MM.1S (cell line): ENCODE measurements at regions not wholly inside any gene's neighbourhood (a gene's known extent, or its start where the extent isn't known, plus 50 kb on each side); places are given as distances from the start of the nearest gene placed in this dataset.

Source experiments
- DNase-seq: peaks from one replicate; pipeline ENCODE4 v3.0.0-alpha.2; 2015
- H2AFZ ChIP-seq: fragments of 300-600 bp; sonication (generic); 2 replicates; pipeline ENCODE4 v1.6.0; 2016; ENCODE audit warnings: antibody characterized with exemption, low read length
- H3F3A ChIP-seq: fragments of 300-600 bp; sonication (generic); 2 replicates; pipeline ENCODE4 v1.6.1; 2016; ENCODE audit warnings: mild to moderate bottlenecking, antibody characterized with exemption, low read length, moderate library complexity, mixed read lengths; ENCODE audit not compliant: insufficient read depth
- H3K27ac ChIP-seq: fragments of 300-600 bp; sonication (generic); 2 replicates; pipeline ENCODE4 v1.5.1; 2016; ENCODE audit warnings: mild to moderate bottlenecking, low read length
- H3K27me3 ChIP-seq: fragments of 300-600 bp; sonication (generic); replicated peaks from 2 replicates; pipeline ENCODE4 v1.6.0; 2016; ENCODE audit warnings: low read length; ENCODE audit not compliant: insufficient read depth
- H3K36me3 ChIP-seq: fragments of 300-600 bp; sonication (generic); replicated peaks from 2 replicates; pipeline ENCODE4 v1.6.1; 2016; ENCODE audit warnings: mild to moderate bottlenecking, low read length, mixed read lengths; ENCODE audit not compliant: insufficient read depth
- H3K4me1 ChIP-seq: fragments of 300-600 bp; sonication (generic); 2 replicates; pipeline ENCODE4 v1.6.1; 2016; ENCODE audit warnings: low read length, mixed read lengths
- H3K4me2 ChIP-seq: fragments of 300-600 bp; sonication (generic); 2 replicates; pipeline ENCODE4 v1.6.0; 2016; ENCODE audit warnings: low read depth, low read length
- H3K4me3 ChIP-seq: fragments of 300-600 bp; sonication (generic); 2 replicates; pipeline ENCODE4 v1.5.1; 2016; ENCODE audit warnings: low read length, mixed read lengths
- H3K79me2 ChIP-seq: fragments of 300-600 bp; sonication (generic); 2 replicates; pipeline ENCODE4 v1.6.1; 2016; ENCODE audit warnings: mixed run types, low read length, mixed read lengths
- H3K9ac ChIP-seq: fragments of 300-600 bp; sonication (generic); 2 replicates; pipeline ENCODE4 v1.6.1; 2016; ENCODE audit warnings: low read length, mixed read lengths
- H3K9me2 ChIP-seq: fragments of 300-600 bp; sonication (generic); replicated peaks from 2 replicates; pipeline ENCODE4 v1.6.1; 2016; ENCODE audit warnings: mild to moderate bottlenecking, low read length, mixed read lengths; ENCODE audit not compliant: insufficient read depth
- H3K9me3 ChIP-seq: fragments of 300-600 bp; sonication (generic); replicated peaks from 2 replicates; pipeline ENCODE4 v1.6.1; 2016; ENCODE audit warnings: mild to moderate bottlenecking, low read length, mixed read lengths; ENCODE audit not compliant: insufficient read depth
- H4K20me1 ChIP-seq: fragments of 300-600 bp; sonication (generic); 2 replicates; pipeline ENCODE4 v1.6.1; 2016; ENCODE audit warnings: mild to moderate bottlenecking, low read length, moderate library complexity, mixed read lengths; ENCODE audit not compliant: insufficient read depth
- EZH2 ChIP-seq: fragments of 300-600 bp; sonication (generic); optimal IDR thresholded peaks from 2 replicates; pipeline ENCODE3; 2017; ENCODE audit warnings: low read depth, mild to moderate bottlenecking, antibody characterized with exemption, low read length, mixed read lengths
- EZH2phosphoT487 ChIP-seq: fragments of 300-600 bp; sonication (generic); IDR thresholded peaks from 2 replicates; pipeline ENCODE4 v1.6.1; 2018; ENCODE audit warnings: antibody characterized with exemption, low read length
- TF ChIP-seq, protein P1 (sequence below): fragments of 300-600 bp; sonication (generic); IDR thresholded peaks from 2 replicates; pipeline ENCODE4 v1.5.1; 2016; ENCODE audit warnings: antibody characterized with exemption, low read length, mixed read lengths

DNA sequence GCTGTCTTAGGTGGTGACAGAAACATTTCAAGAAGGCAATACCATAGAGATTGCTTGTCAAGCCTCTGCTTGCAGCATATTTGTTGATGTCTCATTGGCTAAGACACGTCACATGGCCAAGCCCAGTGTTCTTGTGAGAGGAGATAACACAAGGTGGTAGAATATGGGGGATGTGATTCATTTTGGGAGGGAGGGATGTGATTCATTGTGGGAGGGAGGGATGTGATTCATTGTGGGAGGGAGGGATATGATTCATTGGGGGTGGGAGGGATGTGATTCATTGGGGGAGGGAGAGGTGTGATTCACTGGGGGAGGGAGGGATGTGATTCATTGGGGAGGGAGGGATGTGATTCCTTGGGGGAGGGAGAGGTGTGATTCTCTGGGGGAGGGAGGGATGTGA is 470.5 kb upstream of the SALL1 start:
- Histone ChIP-seq H3K4me3 (no peak overlapping the region), H3F3A (no peaks in the 10 kb centered on the region), H3K4me1 (no peaks in the 10 kb centered on the region), H3K4me2 (no peak overlapping the region), H3K27me3 (no peaks in the 10 kb centered on the region), H3K9ac (no peak overlapping the region), H2AFZ (no peak overlapping the region), H3K36me3 (no peaks in the 10 kb centered on the region), H4K20me1 (no peaks in the 10 kb centered on the region), H3K9me2 (no peaks in the 10 kb centered on the region), H3K79me2 (no peaks in the 10 kb centered on the region), H3K9me3 (no peaks in the 10 kb centered on the region), H3K27ac (no peak overlapping the region)
- DNase-seq = no peak
- TF ChIP-seq, protein P1, sequence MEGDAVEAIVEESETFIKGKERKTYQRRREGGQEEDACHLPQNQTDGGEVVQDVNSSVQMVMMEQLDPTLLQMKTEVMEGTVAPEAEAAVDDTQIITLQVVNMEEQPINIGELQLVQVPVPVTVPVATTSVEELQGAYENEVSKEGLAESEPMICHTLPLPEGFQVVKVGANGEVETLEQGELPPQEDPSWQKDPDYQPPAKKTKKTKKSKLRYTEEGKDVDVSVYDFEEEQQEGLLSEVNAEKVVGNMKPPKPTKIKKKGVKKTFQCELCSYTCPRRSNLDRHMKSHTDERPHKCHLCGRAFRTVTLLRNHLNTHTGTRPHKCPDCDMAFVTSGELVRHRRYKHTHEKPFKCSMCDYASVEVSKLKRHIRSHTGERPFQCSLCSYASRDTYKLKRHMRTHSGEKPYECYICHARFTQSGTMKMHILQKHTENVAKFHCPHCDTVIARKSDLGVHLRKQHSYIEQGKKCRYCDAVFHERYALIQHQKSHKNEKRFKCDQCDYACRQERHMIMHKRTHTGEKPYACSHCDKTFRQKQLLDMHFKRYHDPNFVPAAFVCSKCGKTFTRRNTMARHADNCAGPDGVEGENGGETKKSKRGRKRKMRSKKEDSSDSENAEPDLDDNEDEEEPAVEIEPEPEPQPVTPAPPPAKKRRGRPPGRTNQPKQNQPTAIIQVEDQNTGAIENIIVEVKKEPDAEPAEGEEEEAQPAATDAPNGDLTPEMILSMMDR = no peak
- TF ChIP-seq EZH2 (no peak), EZH2phosphoT487 (no peak)

DNA sequence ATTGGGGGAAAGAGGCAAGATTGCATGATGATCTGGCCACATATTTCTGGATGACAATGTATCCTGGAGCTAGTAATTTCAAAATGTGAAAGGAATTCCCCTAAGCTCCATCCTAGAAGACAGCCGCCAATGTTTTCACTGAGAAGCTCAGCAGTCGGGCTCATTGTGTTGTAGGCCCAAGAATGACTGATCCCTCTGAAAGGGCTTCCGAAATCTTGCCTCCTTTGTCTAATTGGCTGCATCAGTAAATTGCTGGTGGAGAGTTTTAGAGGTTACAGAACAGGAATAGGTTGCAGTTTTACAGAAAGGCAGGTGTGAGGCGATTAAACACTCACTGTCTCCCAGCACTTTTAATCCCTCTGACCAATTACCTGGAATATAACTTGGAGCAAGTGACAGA is 464.1 kb upstream of the SALL1 start:
- H3K4me3 ChIP-seq = no peak overlapping the region
- no peak overlapping the region for H2AFZ ChIP-seq
- TF ChIP-seq, protein P1 = no peak
- no peak for TF ChIP-seq EZH2
- TF ChIP-seq EZH2phosphoT487 = no peak
- no peaks in the 10 kb centered on the region for H3K79me2 ChIP-seq
- no peaks in the 10 kb centered on the region for H3K9me3 ChIP-seq
- no peak overlapping the region for H3K4me2 ChIP-seq
- no peaks in the 10 kb centered on the region for H3K27me3 ChIP-seq
- no peaks in the 10 kb centered on the region for H3K4me1 ChIP-seq
- no peaks in the 10 kb centered on the region for H3K9me2 ChIP-seq
- no peak overlapping the region for H3K27ac ChIP-seq
- no peaks in the 10 kb centered on the region for H3K36me3 ChIP-seq
- DNase-seq = no peak
- no peak overlapping the region for H3K9ac ChIP-seq
- H4K20me1 ChIP-seq = no peaks in the 10 kb centered on the region
- H3F3A ChIP-seq = no peaks in the 10 kb centered on the region

DNA sequence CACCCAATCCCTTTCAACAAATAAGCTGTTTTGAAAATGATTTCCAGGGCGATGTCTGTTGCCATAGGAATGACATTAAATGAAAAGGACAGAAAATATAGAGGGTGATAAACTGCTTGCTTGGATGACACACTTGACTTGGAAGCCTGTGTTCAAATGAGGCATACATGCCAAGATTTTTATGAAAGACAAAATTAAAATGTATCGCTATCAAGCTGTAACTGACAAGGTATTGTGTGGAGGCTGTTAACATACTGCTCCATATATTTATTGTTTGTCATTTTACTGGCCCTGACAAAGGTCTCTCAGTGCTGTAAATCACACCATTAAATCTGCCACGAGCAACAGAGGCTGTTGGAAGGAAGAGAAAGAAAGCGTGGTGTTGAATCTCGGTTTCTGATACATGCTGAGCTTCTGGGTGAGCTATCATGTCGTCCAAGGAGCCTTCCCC is 456.2 kb upstream of the SALL1 start:
- Histone ChIP-seq H3F3A (no peaks in the 10 kb centered on the region), H2AFZ (no peak overlapping the region), H3K9ac (no peak overlapping the region), H3K9me3 (no peaks in the 10 kb centered on the region), H3K79me2 (no peaks in the 10 kb centered on the region), H4K20me1 (no peaks in the 10 kb centered on the region), H3K4me2 (no peak overlapping the region), H3K4me3 (no peak overlapping the region), H3K27me3 (no peaks in the 10 kb centered on the region), H3K9me2 (no peaks in the 10 kb centered on the region), H3K4me1 (no peaks in the 10 kb centered on the region), H3K27ac (no peak overlapping the region), H3K36me3 (no peaks in the 10 kb centered on the region)
- TF ChIP-seq, protein P1 = no peak
- TF ChIP-seq EZH2phosphoT487 = no peak
- no peak for TF ChIP-seq EZH2
- DNase-seq = no peak
